Erythroblast (primary cell): ENCODE measurements at regions not wholly inside any gene's neighbourhood (a gene's known extent, or its start where the extent isn't known, plus 50 kb on each side); places are given as distances from the start of the nearest gene placed in this dataset.

Experiments
- GATA1 ChIP-seq: IDR thresholded peaks from 2 replicates; pipeline ENCODE4 v1.6.1; 2011; ENCODE audit warnings: low read depth, mild to moderate bottlenecking, control low read depth, low read length, moderate library complexity
- POLR2A ChIP-seq: IDR thresholded peaks from 2 replicates; pipeline ENCODE4 v1.6.1; 2011; ENCODE audit warnings: mild to moderate bottlenecking, low read length

- no peak for TF ChIP-seq POLR2A
- TF ChIP-seq GATA1, result no peak
Observed at GRCh38 chr22:49212466-49212865, 615.2 kb downstream of the BRD1 start.
